ENCODE measurements at regions not wholly inside any gene's neighbourhood (a gene's known extent, or its start where the extent isn't known, plus 50 kb on each side); places are given as distances from the start of the nearest gene placed in this dataset.

- TF ChIP-seq CTCF (IDR thresholded peaks at IDR 0.05) (no peak), POLR2A (IDR thresholded peaks at IDR 0.05) (no peak)
Observed at GRCh38 chr11:119473901-119474681, 51.1 kb upstream of the THY1 start.
